H1 (cell line): ENCODE measurements at regions not wholly inside any gene's neighbourhood (a gene's known extent, or its start where the extent isn't known, plus 50 kb on each side); places are given as distances from the start of the nearest gene placed in this dataset.

Source experiments
- CTCF ChIA-PET: fragments of 300-600 bp; sonication (Branson Sonifier 250); formaldehyde crosslinking; loops from one replicate; lab custom pipeline; 2021; ENCODE audit not compliant: partially characterized antibody; lab: Charles Lee
- POLR2A ChIA-PET: fragments of 300-600 bp; sonication (Branson Sonifier 250); formaldehyde crosslinking; loops from one replicate; lab custom pipeline; 2021; ENCODE audit warnings: inconsistent platforms; ENCODE audit not compliant: partially characterized antibody; lab: Charles Lee
- DNase-seq, 2 experiments: peaks; one replicate each; pipeline versions ENCODE4 v3.0.0 to v3.0.0-alpha.2; 2010 to 2022; ENCODE audit warnings: low spot score in 2 of 2, low read depth in 1 of 2, mixed read lengths in 1 of 2
- FAIRE-seq: peaks from 2 replicates; lab custom pipeline; 2011; peaks lifted over from hg19 to GRCh38; lab: Jason Lieb, UNC
- H2AFZ ChIP-seq: 2 replicates; pipeline ENCODE4 v1.8.1; 2012; ENCODE audit warnings: low read length, inconsistent platforms
- H2AK5ac ChIP-seq: 2 replicates; pipeline ENCODE4 v1.6.1; 2013; ENCODE audit warnings: low read depth, low read length
- H2BK120ac ChIP-seq: replicated peaks from 2 replicates; pipeline ENCODE3; 2013; ENCODE audit warnings: low read depth, low read length, inconsistent platforms
- H2BK12ac ChIP-seq: 2 replicates; pipeline ENCODE4 v1.6.1; 2013; ENCODE audit warnings: low read depth, low read length
- H2BK15ac ChIP-seq: 2 replicates; pipeline ENCODE4 v1.6.1; 2013; ENCODE audit warnings: low read length
- H2BK20ac ChIP-seq: 2 replicates; pipeline ENCODE4 v1.6.1; 2013; ENCODE audit warnings: low read length
- H2BK5ac ChIP-seq: 2 replicates; pipeline ENCODE4 v1.6.1; 2013; ENCODE audit warnings: low read depth, low read length
- H3K14ac ChIP-seq: 2 replicates; pipeline ENCODE4 v1.6.1; 2013; ENCODE audit warnings: inconsistent platforms; ENCODE audit not compliant: insufficient read length
- H3K18ac ChIP-seq: 2 replicates; pipeline ENCODE4 v1.6.1; 2013; ENCODE audit warnings: low read length; ENCODE audit errors: extremely low read depth
- H3K23ac ChIP-seq: 2 replicates; pipeline ENCODE4 v1.6.1; 2013; ENCODE audit warnings: inconsistent platforms; ENCODE audit not compliant: insufficient read length
- H3K23me2 ChIP-seq: 2 replicates; pipeline ENCODE4 v1.6.1; 2013; ENCODE audit warnings: low read depth, low read length
- H3K27ac ChIP-seq: 2 replicates; pipeline ENCODE4 v1.6.1; 2011; ENCODE audit warnings: low read depth, low read length, inconsistent platforms
- H3K27me3 ChIP-seq, 4 experiments: replicated peaks in 1 of 4; 1 replicate in 1 of 4; 2 replicates in 3 of 4; pipeline versions ENCODE4 v1.6.1 to v1.8.1; 2011 to 2013; ENCODE audit warnings: low read length in 3 of 4, mild to moderate bottlenecking in 3 of 4, inconsistent platforms in 2 of 4, mixed read lengths in 2 of 4, moderate library complexity in 1 of 4; ENCODE audit not compliant: control insufficient read depth in 3 of 4, insufficient read depth in 3 of 4; ENCODE audit errors: extremely low read depth in 1 of 4
- H3K36me3 ChIP-seq, 4 experiments: 2 replicates each; pipeline versions ENCODE4 v1.6.1 to v1.8.1; 2011 to 2013; ENCODE audit warnings: mild to moderate bottlenecking in 4 of 4, low read length in 3 of 4, moderate library complexity in 2 of 4, control low read depth in 1 of 4, inconsistent platforms in 1 of 4; ENCODE audit not compliant: insufficient read depth in 4 of 4, control insufficient read depth in 2 of 4
- H3K4ac ChIP-seq: replicated peaks from 2 replicates; pipeline ENCODE3; 2013; ENCODE audit warnings: low read length, low read depth, mixed read lengths, inconsistent platforms; ENCODE audit not compliant: insufficient read length
- H3K4me1 ChIP-seq, 4 experiments: replicated peaks in 1 of 4; 1 replicate in 1 of 4; 2 replicates in 3 of 4; pipeline versions ENCODE4 v1.6.1 to v1.8.1; 2011 to 2013; ENCODE audit warnings: low read length in 3 of 4, inconsistent platforms in 2 of 4, mixed read lengths in 1 of 4; ENCODE audit not compliant: insufficient read depth in 4 of 4, control insufficient read depth in 3 of 4
- H3K4me2 ChIP-seq, 2 experiments: 2 replicates each; pipeline versions ENCODE4 v1.6.1 to v1.8.1; 2011 to 2013; ENCODE audit warnings: low read depth in 2 of 2, low read length in 2 of 2, control low read depth in 1 of 2, inconsistent platforms in 1 of 2, mild to moderate bottlenecking in 1 of 2; ENCODE audit not compliant: insufficient read depth in 1 of 2
- H3K4me3 ChIP-seq, 4 experiments: fragments of 200-600, 300-600 bp in 1 of 4; sonication (generic), shearing (Covaris generic), sonication (Bioruptor Twin) in 1 of 4; 2 replicates each; pipeline versions ENCODE4 v1.5.1 to v1.8.1; 2011 to 2016; ENCODE audit warnings: low read length in 4 of 4, low read depth in 3 of 4, control low read depth in 2 of 4, inconsistent platforms in 2 of 4, mild to moderate bottlenecking in 2 of 4, mixed read lengths in 1 of 4, moderate library complexity in 1 of 4; ENCODE audit not compliant: insufficient read depth in 2 of 4; ENCODE audit errors: extremely low read depth in 1 of 4
- H3K56ac ChIP-seq: replicated peaks from 2 replicates; pipeline ENCODE3; 2013; ENCODE audit warnings: low read depth, mild to moderate bottlenecking, mixed read lengths, low read length, inconsistent platforms; ENCODE audit not compliant: insufficient read length
- H3K79me1 ChIP-seq: 2 replicates; pipeline ENCODE4 v1.6.1; 2013; ENCODE audit warnings: low read depth, low read length, control low read depth
- H3K79me2 ChIP-seq, 2 experiments: 2 replicates each; pipeline versions ENCODE4 v1.6.1 to v1.8.1; 2012 to 2013; ENCODE audit warnings: low read length in 2 of 2, mild to moderate bottlenecking in 2 of 2, inconsistent platforms in 1 of 2; ENCODE audit not compliant: insufficient read depth in 2 of 2, control insufficient read depth in 1 of 2
- H3K9ac ChIP-seq, 4 experiments: replicated peaks in 1 of 4; 1 replicate in 1 of 4; 2 replicates in 3 of 4; pipeline versions ENCODE4 v1.6.1 to v1.8.1; 2011 to 2013; ENCODE audit warnings: low read depth in 3 of 4, low read length in 3 of 4, control low read depth in 2 of 4, mild to moderate bottlenecking in 2 of 4, moderate library complexity in 2 of 4, inconsistent platforms in 1 of 4; ENCODE audit errors: extremely low read depth in 1 of 4
- H3K9me3 ChIP-seq, 2 experiments: 2 replicates each; pipeline versions ENCODE4 v1.6.1 to v1.8.1; 2012 to 2013; ENCODE audit warnings: mild to moderate bottlenecking in 2 of 2, moderate library complexity in 2 of 2, control low read depth in 1 of 2, inconsistent platforms in 1 of 2, low read depth in 1 of 2, low read length in 1 of 2, mixed read lengths in 1 of 2; ENCODE audit not compliant: insufficient read depth in 2 of 2
- H4K20me1 ChIP-seq, 2 experiments: replicated peaks in 1 of 2; 2 replicates each; pipeline versions ENCODE3 to v1.8.1; 2011 to 2013; ENCODE audit warnings: inconsistent platforms in 2 of 2, low read length in 2 of 2, mild to moderate bottlenecking in 1 of 2; ENCODE audit not compliant: insufficient read depth in 2 of 2, control insufficient read depth in 1 of 2
- H4K5ac ChIP-seq: 2 replicates; pipeline ENCODE4 v1.6.1; 2013; ENCODE audit warnings: low read length, low read depth, mixed read lengths, inconsistent platforms; ENCODE audit not compliant: insufficient read length
- H4K8ac ChIP-seq: 2 replicates; pipeline ENCODE4 v1.8.0; 2013; ENCODE audit warnings: mild to moderate bottlenecking, moderate library complexity, low read length, inconsistent platforms; ENCODE audit not compliant: insufficient read depth; ENCODE audit errors: extremely low read depth
- H4K91ac ChIP-seq: replicated peaks from 2 replicates; pipeline ENCODE3; 2013; ENCODE audit warnings: low read length, mixed read lengths, inconsistent platforms; ENCODE audit not compliant: insufficient read length
- FOSL1 ChIP-seq: IDR thresholded peaks from 2 replicates; pipeline ENCODE4 v1.6.1; 2011; ENCODE audit warnings: mild to moderate bottlenecking, low read depth, low read length, moderate library complexity; ENCODE audit not compliant: insufficient read depth
- GABPA ChIP-seq: IDR thresholded peaks from 2 replicates; pipeline ENCODE4 v1.6.1; 2011; ENCODE audit warnings: mild to moderate bottlenecking, low read length, moderate library complexity, borderline replicate concordance; ENCODE audit not compliant: insufficient read depth
- JUND ChIP-seq: IDR thresholded peaks from 2 replicates; pipeline ENCODE4 v1.6.1; 2011; ENCODE audit warnings: mild to moderate bottlenecking, improper control_type of control experiment, low read length
- RBBP5 ChIP-seq: IDR thresholded peaks from 2 replicates; pipeline ENCODE4 v1.7.1; 2012; ENCODE audit warnings: low read depth, mild to moderate bottlenecking, inconsistent platforms, low read length, moderate library complexity, borderline replicate concordance
- RXRA ChIP-seq: IDR thresholded peaks from 2 replicates; pipeline ENCODE4 v1.6.1; 2011; ENCODE audit warnings: low read depth, mild to moderate bottlenecking, low read length, moderate library complexity; ENCODE audit not compliant: insufficient read depth
- SIN3A ChIP-seq, 2 experiments: IDR thresholded peaks in 1 of 2; conservative IDR thresholded peaks in 1 of 2; 2 replicates each; pipeline ENCODE4 v1.6.1; 2011 to 2012; ENCODE audit warnings: low read length in 2 of 2, improper control_type of control experiment in 1 of 2, low read depth in 1 of 2, mild to moderate bottlenecking in 1 of 2
- SP1 ChIP-seq: IDR thresholded peaks from 2 replicates; pipeline ENCODE4 v1.6.1; 2011; ENCODE audit warnings: low read depth, low read length
- SRF ChIP-seq: IDR thresholded peaks from 2 replicates; pipeline ENCODE4 v1.6.1; 2011; ENCODE audit warnings: mild to moderate bottlenecking, low read depth, low read length, moderate library complexity
- whole genome bisulfite sequencing, 2 experiments: shearing (Covaris generic) in 1 of 2; methylation state at CpG; one replicate each; pipeline versions ENCODE4 v1.1.6 to v1.1.7; 2013 to 2015; ENCODE audit warnings: low lambda C conversion rate in 2 of 2, mixed read lengths in 2 of 2, inconsistent platforms in 1 of 2, low coverage in 1 of 2, missing lambda C conversion rate in 1 of 2; ENCODE audit not compliant: insufficient replicate concordance in 2 of 2, insufficient coverage in 1 of 2, insufficient read length in 1 of 2; ENCODE audit errors: extremely low coverage in 1 of 2, missing lambda C conversion rate in 1 of 2; 5-methylcytosine and 5-hydroxymethylcytosine counted together
- TF ChIP-seq, protein P1 (sequence below), 3 experiments: IDR thresholded peaks; 1 replicate in 2 of 3; 2 replicates in 1 of 3; pipeline versions ENCODE4 v1.5.1 to v1.6.1; 2011; ENCODE audit warnings: low read length in 3 of 3, mild to moderate bottlenecking in 3 of 3, inconsistent platforms in 2 of 3, low read depth in 1 of 3, moderate library complexity in 1 of 3; ENCODE audit not compliant: insufficient read depth in 1 of 3; ENCODE audit errors: control extremely low read depth in 1 of 3

DNA sequence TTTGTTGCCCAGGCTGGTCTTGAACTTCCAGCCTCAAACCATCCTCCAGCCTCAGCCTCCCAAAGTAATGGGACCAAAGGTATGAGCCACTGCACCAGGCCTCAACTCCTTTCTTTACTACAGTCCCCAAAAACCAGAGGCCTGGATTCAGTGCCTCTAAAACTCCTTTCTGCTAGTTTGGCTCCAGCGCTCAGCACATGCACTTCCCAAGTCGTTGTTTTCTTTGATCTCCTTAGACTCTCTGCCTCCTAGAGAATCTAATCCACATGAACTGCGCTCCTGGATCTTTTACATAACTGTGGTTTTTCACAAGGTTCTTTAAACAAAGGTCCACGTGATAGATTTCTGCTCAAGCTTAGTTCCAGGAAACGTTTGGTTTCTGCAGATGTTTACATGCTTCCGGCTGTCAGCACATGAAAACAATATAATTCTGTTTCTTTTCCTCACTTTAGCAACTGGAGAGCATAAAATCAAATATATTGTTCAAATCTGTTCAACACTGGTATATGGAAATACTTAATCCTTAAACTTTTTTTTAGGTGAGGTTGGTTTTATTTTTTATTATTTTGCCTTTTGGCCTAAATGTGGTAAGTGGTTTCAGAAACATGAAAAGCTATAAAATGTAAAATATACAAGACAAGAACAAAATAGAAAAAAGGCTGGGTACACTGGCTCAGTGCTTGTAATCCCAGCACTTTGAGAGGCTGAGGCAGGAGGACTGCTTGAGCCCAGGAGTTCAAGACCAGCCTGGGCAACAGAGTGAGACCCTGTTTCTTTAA, 270.5 kb upstream of the MKLN1 start:
- Histone ChIP-seq H2AK5ac (no peak overlapping the region), H3K9ac (no peak overlapping the region), H4K5ac (no peak overlapping the region), H3K79me2 (peaks cover 0 to 9% of the 10 kb centered on the region in 2 experiments; a peak in 2 of 4 replicates), H2BK120ac (no peak overlapping the region), H3K4ac (no peak overlapping the region), H3K23me2 (no peaks in the 10 kb centered on the region), H3K14ac (no peak overlapping the region), H3K4me3 (no peak overlapping the region), H3K56ac (no peak overlapping the region), H4K91ac (no peak overlapping the region), H3K4me1 (no peaks in the 10 kb centered on the region), H3K23ac (no peak overlapping the region), H3K27me3 (no peaks in the 10 kb centered on the region), H3K4me2 (no peak overlapping the region), H2BK12ac (no peak overlapping the region), H2BK20ac (no peak overlapping the region), H2BK15ac (no peak overlapping the region), H2AFZ (no peak overlapping the region), H4K20me1 (no peaks in the 10 kb centered on the region), H3K79me1 (no peaks in the 10 kb centered on the region; the same call in 1 of the 2 replicates), H4K8ac (no peak overlapping the region), H3K9me3 (peaks cover 9 to 13% of the 10 kb centered on the region in 2 experiments; a peak in 3 of 4 replicates), H2BK5ac (no peak overlapping the region), H3K36me3 (peaks cover 0 to 10% (median 3%) of the 10 kb centered on the region in 4 experiments; a peak in 2 of 8 replicates), H3K27ac (no peak overlapping the region), H3K18ac (no peak overlapping the region)
- FAIRE-seq (no peak), DNase-seq (no peak)
- CTCF ChIA-PET, result interaction anchor here (0.7 to 1.1 kb wide), 2 partner anchors 17 to 75 kb away, joined by 3 read pairs; no protein-coding TSS in a partner anchor
- no peak for TF ChIP-seq JUND
- TF ChIP-seq SRF, result no peak
- TF ChIP-seq SP1, result no peak
- no peak for TF ChIP-seq GABPA
- no peak for TF ChIP-seq SIN3A (conservative IDR thresholded peaks at IDR 0.05 in 1 of 2, IDR thresholded peaks at IDR 0.05 in 1 of 2; ENCODE audit: low read depth in 1 of 2, low read length in 2 of 2)
- TF ChIP-seq, protein P1, sequence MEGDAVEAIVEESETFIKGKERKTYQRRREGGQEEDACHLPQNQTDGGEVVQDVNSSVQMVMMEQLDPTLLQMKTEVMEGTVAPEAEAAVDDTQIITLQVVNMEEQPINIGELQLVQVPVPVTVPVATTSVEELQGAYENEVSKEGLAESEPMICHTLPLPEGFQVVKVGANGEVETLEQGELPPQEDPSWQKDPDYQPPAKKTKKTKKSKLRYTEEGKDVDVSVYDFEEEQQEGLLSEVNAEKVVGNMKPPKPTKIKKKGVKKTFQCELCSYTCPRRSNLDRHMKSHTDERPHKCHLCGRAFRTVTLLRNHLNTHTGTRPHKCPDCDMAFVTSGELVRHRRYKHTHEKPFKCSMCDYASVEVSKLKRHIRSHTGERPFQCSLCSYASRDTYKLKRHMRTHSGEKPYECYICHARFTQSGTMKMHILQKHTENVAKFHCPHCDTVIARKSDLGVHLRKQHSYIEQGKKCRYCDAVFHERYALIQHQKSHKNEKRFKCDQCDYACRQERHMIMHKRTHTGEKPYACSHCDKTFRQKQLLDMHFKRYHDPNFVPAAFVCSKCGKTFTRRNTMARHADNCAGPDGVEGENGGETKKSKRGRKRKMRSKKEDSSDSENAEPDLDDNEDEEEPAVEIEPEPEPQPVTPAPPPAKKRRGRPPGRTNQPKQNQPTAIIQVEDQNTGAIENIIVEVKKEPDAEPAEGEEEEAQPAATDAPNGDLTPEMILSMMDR (IDR thresholded peaks at IDR 0.05; ENCODE audit: control extremely low read depth in 1 of 3, insufficient read depth in 1 of 3, low read depth in 1 of 3, low read length in 3 of 3), result no peak
- TF ChIP-seq FOSL1, result no peak
- no peak for TF ChIP-seq RXRA
- no peak for TF ChIP-seq RBBP5
- POLR2A ChIA-PET, result no interaction called here
- 77% methylated on average over 6 of the region's 6 CpGs; no CpG with 5 or more reads in 1 of the 2 experiments for WGBS, 2 experiments
